DMS153 treated with DMSO at 0.1 percent for 48 hours (cell line): ENCODE measurements at regions not wholly inside any gene's neighbourhood (a gene's known extent, or its start where the extent isn't known, plus 50 kb on each side); places are given as distances from the start of the nearest gene placed in this dataset.

ENCODE experiments used
- DNase-seq: peaks from one replicate; lab custom pipeline; 2025; ENCODE audit not compliant: unreplicated experiment; lab: John Stamatoyannopoulos, UW

DNA sequence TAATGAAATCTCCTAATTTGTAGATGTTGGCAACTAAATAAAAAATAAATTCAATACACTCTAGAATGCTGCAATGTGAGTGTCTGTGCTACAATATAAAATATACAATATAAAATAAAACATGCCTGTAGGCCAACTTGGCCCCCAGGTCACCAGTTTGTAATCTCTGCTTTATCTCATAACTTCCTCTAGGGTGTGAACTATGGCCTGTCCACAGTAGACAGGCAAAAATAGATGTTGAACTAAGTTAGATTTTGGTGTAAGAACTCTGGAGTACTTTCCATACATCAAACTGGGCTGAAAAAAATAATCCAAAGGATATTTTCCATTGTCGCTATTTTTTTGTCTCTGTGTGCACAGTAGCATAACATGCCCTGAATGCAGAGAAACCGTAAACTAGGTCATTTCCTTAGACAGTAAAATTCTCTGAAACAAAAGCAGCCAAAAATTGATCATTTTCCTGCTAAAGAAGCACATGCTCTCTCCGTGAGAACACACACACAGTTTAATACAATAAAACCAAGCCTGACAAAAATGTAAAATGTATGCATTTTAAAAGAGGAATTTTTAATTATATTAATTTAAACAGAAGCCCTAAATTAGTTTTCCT, 98.5 kb upstream of the ZFP64 start:
- DNase-seq = no peak

DNA sequence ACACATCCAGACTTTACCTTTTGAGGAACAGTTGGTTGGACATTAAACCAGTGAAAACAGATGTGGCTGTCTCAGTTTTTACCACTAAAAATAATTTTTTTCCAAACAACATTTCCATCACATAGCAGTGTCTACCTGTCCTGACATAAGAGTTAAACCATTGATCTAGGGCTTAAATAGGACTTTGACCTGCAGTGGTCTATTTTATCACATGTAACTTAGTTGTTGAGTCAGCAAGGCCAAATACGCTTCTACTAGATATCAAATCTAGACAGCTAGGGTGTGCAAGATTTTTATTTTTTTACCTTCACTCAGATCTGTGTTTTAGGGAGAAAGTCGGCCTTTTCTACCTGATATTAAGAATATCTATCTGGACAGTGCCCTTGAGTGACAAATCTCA, 88.8 kb upstream of the ZFP64 start:
- no peak for DNase-seq

DNA sequence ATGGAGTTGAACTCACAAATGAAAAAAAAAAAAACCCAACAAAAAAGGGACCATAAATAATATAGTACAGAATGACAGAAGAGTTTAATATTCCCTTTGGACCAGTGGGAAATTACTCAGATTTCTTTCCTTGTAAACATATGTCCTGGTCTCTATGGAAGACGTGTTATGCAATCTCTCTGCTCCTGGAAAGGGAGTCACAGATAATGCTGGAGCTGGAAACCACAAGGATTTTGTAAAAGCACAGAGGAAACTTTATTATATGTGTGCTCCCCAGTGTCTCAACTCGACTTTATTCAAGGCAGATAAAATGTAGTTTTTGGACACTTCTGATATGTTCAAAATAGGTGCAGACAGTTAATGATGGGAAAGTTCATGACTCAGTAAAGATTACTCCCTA, 88.1 kb upstream of the ZFP64 start:
- DNase-seq = no peak

DNA sequence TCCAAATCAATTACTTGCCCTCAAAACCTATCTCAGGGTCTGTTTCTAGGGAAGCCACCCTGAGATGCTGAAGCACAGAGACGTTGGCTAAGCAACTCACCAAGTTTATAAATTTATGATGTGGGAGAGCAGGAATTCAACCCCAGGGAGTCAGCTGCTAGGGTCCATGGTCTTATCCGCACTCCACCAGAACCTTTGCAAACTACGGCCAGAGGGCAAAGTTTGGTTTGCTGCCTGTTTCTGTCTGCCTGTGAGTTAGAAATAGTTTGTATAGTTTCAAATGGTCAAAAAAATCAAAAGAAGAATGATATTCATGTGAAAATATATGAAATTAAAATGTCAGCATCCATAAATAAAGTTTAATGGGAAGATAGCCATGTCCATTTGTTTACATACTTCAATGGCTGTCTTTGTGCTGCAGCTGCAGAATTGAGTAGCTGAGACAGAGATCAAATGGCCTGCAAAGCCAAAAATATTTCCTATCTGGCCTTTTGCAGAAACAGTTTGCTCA, 83.7 kb upstream of the ZFP64 start:
- DNase-seq = no peak

DNA sequence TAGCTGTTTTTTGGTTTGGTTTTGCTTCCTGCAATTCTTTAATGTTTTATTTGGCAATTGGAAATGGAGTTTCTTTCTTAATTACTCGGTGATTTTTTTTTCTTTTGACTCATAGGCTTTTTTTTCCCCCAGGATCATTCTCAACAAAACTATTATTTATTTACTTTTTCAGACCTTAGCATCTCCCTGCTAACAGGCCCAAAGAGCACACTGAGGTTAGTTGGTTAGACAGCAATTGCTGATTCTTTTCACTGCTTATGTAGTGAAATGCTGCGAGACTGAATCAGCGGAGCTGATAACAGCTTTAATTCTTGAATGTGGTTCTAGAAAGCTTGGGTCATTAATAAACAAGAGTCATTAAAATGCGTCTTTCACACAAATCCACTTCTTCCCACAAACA, 79.1 kb upstream of the ZFP64 start:
- DNase-seq = no peak

DNA sequence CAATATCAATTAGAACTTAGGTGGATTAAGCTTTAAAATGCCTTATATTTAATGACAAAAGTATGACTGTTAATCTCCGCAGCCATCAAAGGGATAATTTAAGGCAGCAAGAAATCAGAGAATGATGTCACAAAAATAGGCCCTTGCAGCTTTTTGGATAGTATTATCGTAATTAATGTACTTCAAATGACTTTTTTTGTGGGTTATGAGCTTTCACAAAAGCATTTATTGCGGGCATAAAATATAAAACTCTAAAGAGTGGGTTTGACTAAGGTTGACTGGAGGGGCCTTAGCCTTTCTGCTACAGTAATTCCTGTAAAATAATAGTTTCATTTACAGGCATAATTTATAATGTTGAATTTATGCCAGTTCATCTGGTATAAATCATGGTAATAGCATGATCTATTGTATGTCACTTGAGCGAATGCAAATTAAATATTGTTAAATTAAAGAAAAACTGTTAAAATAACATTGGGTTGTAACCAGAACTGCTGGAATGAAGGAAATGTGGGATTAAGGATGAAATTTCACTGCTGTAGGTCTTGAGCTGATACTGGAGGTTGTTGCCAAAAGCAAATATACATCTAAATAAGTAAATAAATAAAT, 78.5 kb upstream of the ZFP64 start:
- DNase-seq = no peak

DNA sequence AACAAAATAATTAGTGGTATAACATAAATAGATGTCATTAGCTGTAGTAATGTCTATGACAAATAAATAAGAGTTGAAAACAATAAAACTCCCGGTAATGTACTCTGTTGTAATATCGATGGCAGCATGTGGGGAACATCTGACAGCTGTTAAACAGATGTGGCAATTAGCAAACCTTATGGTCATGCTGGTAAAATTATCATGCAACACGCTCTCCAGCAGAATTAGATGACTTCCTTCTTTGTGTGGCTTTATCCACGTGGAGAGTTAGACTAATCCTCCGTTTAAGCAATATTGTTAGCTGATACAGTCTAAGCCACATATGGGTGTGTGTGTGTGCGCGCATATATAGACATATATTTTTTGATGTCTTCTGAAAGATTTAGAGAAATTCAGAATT, 77.7 kb upstream of the ZFP64 start:
- DNase-seq = no peak

DNA sequence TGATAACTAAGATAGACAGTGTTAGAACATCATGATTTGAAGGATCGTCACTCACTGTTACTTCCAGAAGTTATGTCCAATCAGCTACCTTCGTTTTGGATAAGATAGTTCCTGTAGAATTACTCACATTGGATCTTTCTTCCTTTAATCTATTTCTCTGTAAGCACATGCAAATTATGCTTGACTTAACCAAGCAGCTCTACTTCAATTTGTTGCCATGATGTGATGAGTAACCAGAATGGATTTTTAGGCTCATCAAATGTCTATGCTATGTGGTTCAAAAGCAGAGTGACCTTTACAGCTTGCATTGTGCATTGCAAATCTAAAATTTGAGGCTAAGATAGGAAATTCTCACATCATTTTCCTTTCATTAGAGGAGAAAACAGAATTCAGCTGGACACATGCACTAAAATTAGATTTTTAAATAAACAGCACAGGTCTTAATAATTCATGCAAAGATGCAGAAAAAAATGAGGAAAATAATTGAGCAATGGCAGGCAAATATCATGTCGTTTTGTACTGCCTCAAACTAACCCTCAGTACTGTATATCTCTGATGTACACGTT, 76.7 kb upstream of the ZFP64 start:
- no peak for DNase-seq

DNA sequence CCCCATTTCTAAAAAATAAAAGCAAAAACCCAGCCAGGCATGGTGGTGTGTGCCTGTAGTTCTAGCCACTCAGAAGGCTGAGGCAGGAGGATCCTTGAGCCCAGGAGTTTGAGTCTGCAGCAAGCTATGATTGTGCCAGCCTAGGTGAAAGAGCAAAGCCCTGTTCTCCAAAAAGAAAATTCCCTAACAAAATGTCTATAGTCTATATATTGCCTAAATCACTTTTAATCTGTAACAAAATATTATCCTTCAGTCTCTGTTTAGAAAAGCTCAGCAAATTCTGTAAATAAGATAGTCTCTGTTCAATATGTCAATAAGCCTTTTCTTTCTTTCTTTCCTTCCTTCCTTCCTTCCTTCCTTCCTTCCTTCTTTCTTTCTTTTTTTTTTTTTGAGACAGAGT, 75.8 kb upstream of the ZFP64 start:
- no peak for DNase-seq

DNA sequence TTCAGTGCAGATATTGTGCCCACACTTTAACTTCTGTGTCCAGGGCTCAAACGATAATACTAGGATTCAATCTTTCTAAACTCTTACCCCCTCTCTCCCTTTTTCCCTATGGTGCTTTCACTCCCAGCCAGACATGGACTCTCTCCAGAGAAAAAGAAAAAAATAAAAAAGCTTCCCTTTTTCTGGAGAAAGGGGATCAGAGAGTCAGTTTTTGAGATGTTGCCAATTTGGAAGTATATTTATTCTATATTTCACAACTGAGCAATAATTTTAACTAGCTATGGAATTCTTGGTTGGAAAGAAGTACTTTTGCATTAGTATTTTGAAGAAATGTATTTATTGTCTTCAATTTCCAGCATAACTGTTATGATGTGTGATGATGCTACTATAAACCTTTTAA, 72.2 kb upstream of the ZFP64 start:
- no peak for DNase-seq

DNA sequence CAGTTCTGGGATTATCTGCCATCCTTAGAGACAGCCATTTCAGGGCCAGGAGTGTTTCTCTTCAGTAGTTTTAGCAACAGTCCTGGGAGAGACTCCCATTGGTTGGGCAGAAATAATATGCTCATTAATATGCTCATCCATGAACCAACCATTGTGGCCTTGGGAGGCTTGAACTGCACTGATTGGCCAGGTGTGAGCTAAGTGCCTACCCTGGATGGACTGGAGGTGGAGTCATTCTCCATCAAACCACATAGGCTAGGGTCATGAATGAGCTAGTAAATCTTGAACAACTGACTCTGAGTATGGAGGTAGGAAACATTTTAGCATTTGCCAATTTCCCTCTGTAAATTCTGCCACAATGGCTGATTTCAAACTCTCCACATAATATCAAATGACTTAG, 70.2 kb upstream of the ZFP64 start:
- no peak for DNase-seq

DNA sequence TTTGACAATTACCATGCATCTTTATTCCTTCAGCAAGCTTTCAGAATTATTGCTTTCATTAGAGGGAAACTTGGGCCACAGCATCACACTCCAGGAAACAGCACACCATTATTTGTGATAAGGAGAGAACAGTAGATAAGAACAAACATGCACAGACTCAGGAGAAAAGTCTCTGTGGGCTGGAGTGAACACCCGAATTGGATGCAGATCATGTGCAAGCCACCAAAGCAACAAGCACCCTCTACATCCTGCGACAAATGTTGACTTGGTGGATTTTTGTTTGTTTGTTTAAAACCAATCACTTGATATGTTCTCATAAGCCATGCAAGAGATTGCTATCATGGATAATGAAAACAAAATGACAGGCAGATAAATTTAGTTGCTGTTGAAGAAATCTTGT, 67.7 kb upstream of the ZFP64 start:
- DNase-seq = no peak

DNA sequence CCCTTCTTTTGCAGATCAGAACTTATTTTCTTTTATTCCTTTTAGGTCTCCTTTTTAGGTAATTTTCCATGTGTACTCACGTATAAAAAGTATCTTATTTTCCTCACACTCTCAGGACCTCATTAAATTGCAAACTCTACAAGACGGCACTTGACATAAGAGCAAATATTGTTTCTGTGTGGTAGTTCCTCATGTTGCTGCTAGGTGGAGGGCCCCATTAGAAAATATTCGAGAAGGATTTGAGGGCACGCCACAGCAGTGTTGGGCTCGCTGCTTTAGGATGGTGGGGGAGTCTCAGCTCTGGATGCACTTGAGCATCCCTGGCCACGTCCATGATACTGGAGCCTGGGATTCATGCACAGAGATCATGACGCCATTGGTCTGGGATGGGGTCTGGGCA, 64.9 kb upstream of the ZFP64 start:
- no peak for DNase-seq

DNA sequence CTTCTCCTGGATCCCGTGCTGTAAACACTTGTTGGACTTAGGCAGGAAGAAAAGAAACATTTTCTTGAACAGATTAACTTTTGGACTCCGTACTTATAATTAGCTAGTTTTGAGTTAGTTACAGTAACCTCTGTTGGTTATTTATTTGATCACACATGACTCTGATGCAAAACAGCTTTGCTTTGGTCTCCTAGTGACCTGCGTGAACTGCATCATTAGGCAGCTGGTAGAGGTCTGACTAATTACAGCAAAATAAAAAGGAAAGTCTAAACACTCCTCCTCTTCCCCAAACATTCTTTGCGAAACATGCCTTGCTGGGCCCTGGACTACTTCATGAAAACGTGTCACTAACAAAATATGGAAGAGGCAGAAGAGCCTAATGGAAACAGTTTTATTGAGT, 61.1 kb upstream of the ZFP64 start:
- no peak for DNase-seq

DNA sequence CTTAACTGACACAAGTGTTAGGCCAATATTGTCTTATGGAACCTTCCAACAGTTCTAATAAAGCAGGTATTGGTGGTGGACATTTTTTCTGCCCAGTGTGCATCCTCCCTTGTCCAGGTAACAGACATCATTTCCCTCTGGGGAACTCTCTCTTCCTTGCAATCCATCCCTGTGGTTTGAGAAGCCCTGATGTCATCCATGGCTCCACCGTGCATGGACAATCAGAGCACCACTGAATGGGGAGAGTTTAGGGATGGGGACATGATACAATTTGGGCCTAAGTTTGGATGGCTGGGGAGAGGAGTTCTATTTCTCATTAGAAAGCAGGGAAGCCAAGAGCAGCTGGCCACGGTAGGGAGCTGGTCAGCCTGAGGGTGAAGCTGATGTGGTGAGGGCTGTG, 60.2 kb upstream of the ZFP64 start:
- no peak for DNase-seq

DNA sequence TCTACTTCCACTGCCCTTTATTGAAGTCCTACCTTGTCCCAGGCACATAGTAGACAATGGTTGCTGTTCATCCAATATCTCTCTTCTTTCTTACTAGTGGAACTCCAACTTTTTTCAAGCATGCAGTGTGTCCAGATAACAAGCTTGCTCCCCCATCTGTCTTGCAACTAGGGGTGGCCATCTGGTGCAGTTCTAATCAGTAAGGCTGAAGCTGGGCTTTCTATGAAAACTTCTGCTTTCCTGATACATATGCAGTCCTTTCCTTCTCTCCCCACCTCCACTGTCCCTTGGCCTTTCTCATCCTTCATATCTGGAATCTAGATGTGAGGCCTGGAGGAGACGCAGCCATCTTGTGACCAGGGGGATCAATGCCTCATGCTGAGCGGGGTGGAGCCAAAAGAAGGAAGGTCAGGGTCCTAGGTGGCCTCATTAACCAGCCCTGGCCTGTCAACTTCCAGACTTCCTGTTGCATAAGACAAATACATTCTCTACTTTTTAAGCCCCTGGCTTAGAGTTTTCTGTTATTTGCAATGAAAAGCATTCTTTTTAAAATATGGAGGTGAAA, 59.6 kb upstream of the ZFP64 start:
- DNase-seq = no peak

DNA sequence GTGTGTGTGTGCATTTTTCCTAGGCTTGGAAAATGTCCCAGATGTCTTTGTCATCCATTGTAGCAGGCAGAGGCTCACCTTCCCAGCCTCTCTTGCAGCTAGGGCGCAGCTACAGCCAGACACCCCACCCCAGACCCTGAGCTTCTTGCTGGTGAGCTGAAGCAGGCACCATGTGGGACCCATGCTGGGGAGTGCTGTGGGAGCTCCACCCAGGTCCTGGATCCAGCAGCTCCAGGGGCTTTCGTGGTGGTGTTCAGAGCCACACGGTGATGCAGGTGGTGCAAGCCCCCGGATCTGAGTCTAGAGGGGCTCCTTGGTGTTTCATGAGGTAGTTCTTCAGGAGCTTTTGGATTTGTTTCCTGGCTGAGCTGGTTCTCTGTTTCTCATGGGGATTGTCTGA, 56.0 kb upstream of the ZFP64 start:
- no peak for DNase-seq

DNA sequence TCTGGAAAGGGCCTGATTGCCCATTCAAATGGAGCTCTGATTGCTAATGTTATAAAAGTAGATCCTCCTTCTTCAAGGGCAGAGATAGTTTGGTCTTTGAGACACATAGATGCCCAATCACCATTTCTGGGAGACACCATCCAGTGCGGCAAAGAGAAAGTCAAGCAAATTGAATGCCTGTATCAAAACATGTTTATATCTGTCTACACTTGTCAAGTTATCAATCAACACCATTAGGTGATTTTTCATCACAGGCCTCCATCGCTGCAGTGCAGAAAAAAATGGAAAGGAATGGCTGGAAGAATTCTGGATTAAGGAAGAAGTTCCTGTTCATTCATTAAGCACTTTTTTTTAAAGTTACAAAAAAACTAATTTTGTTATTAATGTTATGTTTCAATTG, 54.8 kb upstream of the ZFP64 start:
- no peak for DNase-seq

DNA sequence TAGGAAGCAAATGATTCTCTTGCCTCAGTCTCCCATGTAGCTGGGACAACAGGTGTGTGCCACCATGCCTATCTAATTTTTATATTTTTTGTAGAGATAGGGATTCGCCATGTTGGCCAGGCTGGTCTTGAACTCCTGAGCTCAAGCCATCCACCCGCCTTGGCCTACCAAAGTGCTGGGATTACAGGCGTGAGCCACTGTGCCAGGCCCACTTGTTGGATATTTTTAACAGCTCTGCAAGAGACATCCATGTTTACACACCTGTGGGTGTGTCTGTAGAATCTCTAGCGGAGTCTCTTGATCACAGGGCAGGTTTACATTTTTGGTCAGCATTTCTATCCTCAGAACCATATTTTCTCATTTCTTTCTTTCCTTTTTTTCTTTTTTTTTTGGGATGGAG, 53.1 kb upstream of the ZFP64 start:
- DNase-seq = no peak

DNA sequence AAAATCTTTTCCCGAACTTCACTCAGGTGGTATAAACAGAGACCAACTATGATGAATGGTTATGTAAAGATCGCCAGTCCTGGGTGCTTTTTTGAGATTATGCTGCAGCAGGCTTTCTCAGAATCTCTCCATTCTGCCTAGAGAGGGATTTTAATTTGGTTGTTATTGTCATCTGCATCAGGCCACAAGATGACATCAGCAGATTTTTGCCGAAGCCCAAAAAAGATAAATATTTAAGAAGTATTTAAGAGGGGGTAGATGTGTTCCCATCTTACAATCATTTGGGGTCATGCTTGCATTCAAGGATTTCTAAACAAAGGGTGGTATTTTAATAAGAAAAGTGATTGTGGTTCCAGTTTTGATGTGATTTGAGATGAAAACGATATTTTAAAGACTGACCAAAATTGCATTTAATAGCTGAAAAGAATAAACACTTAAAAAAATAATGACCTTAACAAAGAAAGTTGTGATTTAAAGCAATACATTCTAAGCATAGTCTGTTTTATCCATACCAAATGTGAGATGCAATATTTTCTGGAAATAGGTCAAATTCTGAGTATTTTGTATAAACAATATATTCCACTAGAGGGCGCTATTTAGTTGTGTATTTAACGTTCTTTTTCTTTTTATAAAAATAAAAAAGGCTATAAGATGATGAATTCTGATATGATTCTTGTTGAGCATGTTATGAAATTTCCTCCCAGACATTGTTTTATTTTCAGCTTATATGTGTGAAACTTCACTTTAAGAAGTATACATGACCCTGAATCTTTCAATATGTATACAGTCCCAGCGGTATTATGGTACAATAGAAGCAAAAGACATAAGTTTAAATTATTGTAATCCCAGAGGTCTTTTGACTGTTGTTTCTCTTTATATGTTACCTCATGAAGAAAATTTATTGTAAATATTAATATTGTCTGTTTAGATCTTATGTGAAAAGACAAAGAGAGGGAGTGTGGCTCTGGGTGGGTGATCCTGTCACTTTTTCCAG, 51.0 kb upstream of the ZFP64 start:
- peak; percentile 9 for DNase-seq
